Keratinocyte (primary cell): ENCODE measurements at regions not wholly inside any gene's neighbourhood (a gene's known extent, or its start where the extent isn't known, plus 50 kb on each side); places are given as distances from the start of the nearest gene placed in this dataset.
A peak's percentile ranks its signal among the peaks of the same experiment; 100 is the strongest.

Source experiments
- DNase-seq: peaks from one replicate; pipeline ENCODE4 v3.0.0-alpha.2; 2011; ENCODE audit warnings: low read depth, missing footprints, low spot score
- FAIRE-seq: peaks from 2 replicates; lab custom pipeline; 2011; peaks lifted over from hg19 to GRCh38; lab: Jason Lieb, UNC
- H2AFZ ChIP-seq: 2 replicates; pipeline ENCODE4 v1.6.0; 2012; ENCODE audit warnings: low read length, control low read depth, inconsistent platforms; ENCODE audit not compliant: control insufficient read depth
- H3K27ac ChIP-seq: 2 replicates; pipeline ENCODE4 v1.5.1; 2011; ENCODE audit warnings: low read length; ENCODE audit not compliant: control insufficient read depth, insufficient read depth
- H3K27me3 ChIP-seq: 3 replicates; pipeline ENCODE4 v1.6.0; 2011; ENCODE audit warnings: low read length; ENCODE audit not compliant: control insufficient read depth, insufficient read depth; ENCODE audit errors: extremely low read depth
- H3K36me3 ChIP-seq, 2 experiments: 2 replicates in 1 of 2; 3 replicates in 1 of 2; pipeline ENCODE4 v1.5.1; 2011; ENCODE audit warnings: low read length in 2 of 2, mild to moderate bottlenecking in 1 of 2; ENCODE audit not compliant: control insufficient read depth in 2 of 2, insufficient read depth in 2 of 2; ENCODE audit errors: extremely low read depth in 1 of 2
- H3K4me1 ChIP-seq: 3 replicates; pipeline ENCODE4 v1.5.1; 2011; ENCODE audit warnings: low read length; ENCODE audit not compliant: control insufficient read depth, insufficient read depth; ENCODE audit errors: extremely low read depth
- H3K4me2 ChIP-seq: 3 replicates; pipeline ENCODE4 v1.6.0; 2011; ENCODE audit warnings: low read depth, low read length; ENCODE audit not compliant: control insufficient read depth, insufficient read depth; ENCODE audit errors: extremely low read depth
- H3K4me3 ChIP-seq, 3 experiments: fragments of 200-600 bp in 1 of 3; sonication (generic) in 1 of 3; 2 replicates in 2 of 3; 3 replicates in 1 of 3; pipeline ENCODE4 v1.5.1; 2011 to 2016; ENCODE audit warnings: low read length in 3 of 3, mild to moderate bottlenecking in 3 of 3, control low read depth in 2 of 3, inconsistent platforms in 1 of 3, low read depth in 1 of 3, mixed read lengths in 1 of 3, mixed run types in 1 of 3, moderate library complexity in 1 of 3; ENCODE audit not compliant: control insufficient read depth in 2 of 3, insufficient read depth in 2 of 3; ENCODE audit errors: extremely low read depth in 1 of 3
- H3K79me2 ChIP-seq: 2 replicates; pipeline ENCODE4 v1.6.0; 2012; ENCODE audit warnings: low read length; ENCODE audit not compliant: control insufficient read depth, insufficient read depth
- H3K9ac ChIP-seq: 3 replicates; pipeline ENCODE4 v1.6.0; 2011; ENCODE audit warnings: low read length; ENCODE audit not compliant: control insufficient read depth, insufficient read depth; ENCODE audit errors: extremely low read depth
- H3K9me1 ChIP-seq: 3 replicates; pipeline ENCODE4 v1.6.0; 2011; ENCODE audit warnings: low read length; ENCODE audit not compliant: control insufficient read depth, insufficient read depth; ENCODE audit errors: extremely low read depth
- H3K9me3 ChIP-seq: 2 replicates; pipeline ENCODE4 v1.5.1; 2012; ENCODE audit warnings: low read depth, low read length; ENCODE audit not compliant: control insufficient read depth
- H4K20me1 ChIP-seq: 3 replicates; pipeline ENCODE4 v1.6.0; 2011; ENCODE audit warnings: low read length; ENCODE audit not compliant: control insufficient read depth, insufficient read depth; ENCODE audit errors: extremely low read depth
- CTCF ChIP-seq, 3 experiments: IDR thresholded peaks in 1 of 3; conservative IDR thresholded peaks in 1 of 3; optimal IDR thresholded peaks in 1 of 3; 2 replicates in 2 of 3; 3 replicates in 1 of 3; pipeline versions ENCODE3 to v1.5.1; 2011; ENCODE audit warnings: low read length in 3 of 3, mild to moderate bottlenecking in 3 of 3, moderate library complexity in 2 of 3, control low read depth in 1 of 3, inconsistent platforms in 1 of 3; ENCODE audit not compliant: insufficient read depth in 2 of 3; ENCODE audit errors: extremely low read depth in 1 of 3
- EZH2 ChIP-seq: IDR thresholded peaks from one replicate; pipeline ENCODE4 v1.6.1; 2012; ENCODE audit warnings: inconsistent platforms, mild to moderate bottlenecking, low read length, moderate library complexity
- dilution Hi-C: fragments of 300-500 bp; cut with MboI; formaldehyde crosslinking; loops from one replicate; pipeline ENCODE4 v1.7.0; 2020; ENCODE audit warnings: low sequenced_read_pairs; ENCODE audit not compliant: extremely low pct_ligation_motif_present

GRCh38 chr7:94064541-94065191 lies 60.5 kb upstream of the BET1 start:
- Histone ChIP-seq H3K27me3 (no peaks in the 10 kb centered on the region), H3K27ac (no peak overlapping the region), H4K20me1 (no peaks in the 10 kb centered on the region), H3K9me1 (no peaks in the 10 kb centered on the region), H3K4me2 (peak overlapping the region; percentile 22), H3K4me1 (peaks cover 38% of the 10 kb centered on the region), H2AFZ (no peak overlapping the region), H3K4me3 (no peak overlapping the region), H3K79me2 (no peaks in the 10 kb centered on the region), H3K9ac (no peak overlapping the region), H3K9me3 (no peaks in the 10 kb centered on the region), H3K36me3 (no peaks in the 10 kb centered on the region)
- dilution Hi-C loops, result no loop called here
- no peak for TF ChIP-seq EZH2
- TF ChIP-seq CTCF (optimal IDR thresholded peaks at IDR 0.05 in 1 of 3, IDR thresholded peaks at IDR 0.05 in 1 of 3, conservative IDR thresholded peaks at IDR 0.05 in 1 of 3; ENCODE audit: extremely low read depth in 1 of 3, insufficient read depth in 2 of 3, low read length in 3 of 3), result no peak
- no peak for DNase-seq
- peak; percentile 5 for FAIRE-seq

GRCh38 chr7:94067047-94067446 lies 62.9 kb upstream of the BET1 start:
- dilution Hi-C loops, result no loop called here
- no peaks in the 10 kb centered on the region for H3K9me3 ChIP-seq
- H3K27me3 ChIP-seq, result no peaks in the 10 kb centered on the region
- H3K4me2 ChIP-seq, result peak overlapping the region; percentile 81
- no peaks in the 10 kb centered on the region for H3K79me2 ChIP-seq
- peak overlapping the region; percentile 45 for H3K9ac ChIP-seq
- no peaks in the 10 kb centered on the region for H4K20me1 ChIP-seq
- H2AFZ ChIP-seq, result peak overlapping the region; percentile 78
- no peaks in the 10 kb centered on the region for H3K9me1 ChIP-seq
- FAIRE-seq (peak; percentile 93), DNase-seq (peak; percentile 41)
- peak overlapping the region; percentile 86 for H3K27ac ChIP-seq
- H3K4me1 ChIP-seq, result peaks cover 38% of the 10 kb centered on the region
- H3K4me3 ChIP-seq, result peak overlapping the region in 2 of 3 experiments; percentile 19 to 43
- no peaks in the 10 kb centered on the region for H3K36me3 ChIP-seq
- TF ChIP-seq EZH2 (no peak), CTCF (optimal IDR thresholded peaks at IDR 0.05 in 1 of 3, IDR thresholded peaks at IDR 0.05 in 1 of 3, conservative IDR thresholded peaks at IDR 0.05 in 1 of 3; ENCODE audit: extremely low read depth in 1 of 3, insufficient read depth in 2 of 3, low read length in 3 of 3) (no peak)
